HEK293T (cell line): ENCODE measurements at regions not wholly inside any gene's neighbourhood (a gene's known extent, or its start where the extent isn't known, plus 50 kb on each side); places are given as distances from the start of the nearest gene placed in this dataset.

Source experiments
- CTCF ChIA-PET: fragments of 350-600 bp; formaldehyde crosslinking; extraction: SDS; loops from one replicate; lab custom pipeline; 2021; ENCODE audit warnings: antibody characterized with exemption, inconsistent platforms; lab: Yijun Ruan, JAX
- POLR2A ChIA-PET: fragments of 350-600 bp; formaldehyde crosslinking; extraction: SDS; loops from one replicate; lab custom pipeline; 2020; ENCODE audit warnings: antibody characterized with exemption, inconsistent platforms; lab: Yijun Ruan, JAX
- DNase-seq: peaks from one replicate; pipeline ENCODE4 v3.0.0; 2012; ENCODE audit warnings: mixed read lengths; ENCODE audit errors: extremely low spot score
- ARNT ChIP-seq: fragments of 450-650 bp; IDR thresholded peaks from 2 replicates; pipeline ENCODE4 v1.6.1; 2017; ENCODE audit warnings: mild to moderate bottlenecking
- BHLHE40 ChIP-seq: fragments of 450-650 bp; IDR thresholded peaks from 2 replicates; pipeline ENCODE4 v1.6.1; 2016; ENCODE audit warnings: mild to moderate bottlenecking, moderate library complexity, borderline replicate concordance
- CTBP1 ChIP-seq: fragments of 450-650 bp; IDR thresholded peaks from 2 replicates; pipeline ENCODE4 v1.6.1; 2016; ENCODE audit warnings: borderline replicate concordance
- ELF4 ChIP-seq: fragments of 450-650 bp; IDR thresholded peaks from 2 replicates; pipeline ENCODE4 v1.6.1; 2017; ENCODE audit warnings: antibody characterized with exemption
- FOXA1 ChIP-seq: fragments of 450-650 bp; IDR thresholded peaks from 2 replicates; pipeline ENCODE4 v1.6.1; 2016; ENCODE audit warnings: mild to moderate bottlenecking
- FOXK2 ChIP-seq: fragments of 450-650 bp; IDR thresholded peaks from 2 replicates; pipeline ENCODE4 v1.6.1; 2016; ENCODE audit warnings: mild to moderate bottlenecking
- FOXM1 ChIP-seq: fragments of 450-650 bp; IDR thresholded peaks from 2 replicates; pipeline ENCODE4 v1.6.1; 2017; ENCODE audit warnings: mild to moderate bottlenecking, borderline replicate concordance
- HDGF ChIP-seq: fragments of 450-650 bp; IDR thresholded peaks from 2 replicates; pipeline ENCODE4 v1.6.1; 2017; ENCODE audit warnings: antibody characterized with exemption, borderline replicate concordance
- L3MBTL2 ChIP-seq: fragments of 450-650 bp; conservative IDR thresholded peaks from 2 replicates; pipeline ENCODE4 v1.6.1; 2016; ENCODE audit warnings: mild to moderate bottlenecking
- LEF1 ChIP-seq: fragments of 450-650 bp; IDR thresholded peaks from 2 replicates; pipeline ENCODE4 v1.6.1; 2017; ENCODE audit warnings: mild to moderate bottlenecking, borderline replicate concordance
- NFRKB ChIP-seq: fragments of 450-650 bp; IDR thresholded peaks from 2 replicates; pipeline ENCODE4 v1.6.1; 2016; ENCODE audit warnings: mild to moderate bottlenecking, moderate library complexity
- SP1 ChIP-seq: fragments of 450-650 bp; IDR thresholded peaks from 2 replicates; pipeline ENCODE4 v1.6.1; 2017
- SUZ12 ChIP-seq: fragments of 450-650 bp; IDR thresholded peaks from 2 replicates; pipeline ENCODE4 v1.6.1; 2016; ENCODE audit warnings: mild to moderate bottlenecking
- TARDBP ChIP-seq: fragments of 450-650 bp; IDR thresholded peaks from 2 replicates; pipeline ENCODE4 v1.6.1; 2016
- ZNF384 ChIP-seq: fragments of 450-650 bp; IDR thresholded peaks from 2 replicates; pipeline ENCODE4 v1.6.1; 2016
- TF ChIP-seq, protein P1 (sequence below): fragments of 450-650 bp; IDR thresholded peaks from 2 replicates; pipeline ENCODE4 v1.6.1; 2016

- DNase-seq = no peak
- ChIA-PET CTCF (no interaction called here), POLR2A (no interaction called here)
- TF ChIP-seq FOXA1 = no peak
- TF ChIP-seq FOXM1 = no peak
- no peak for TF ChIP-seq L3MBTL2
- TF ChIP-seq ZNF384 = no peak
- TF ChIP-seq FOXK2 = no peak
- no peak for TF ChIP-seq CTBP1
- no peak for TF ChIP-seq HDGF
- TF ChIP-seq BHLHE40 = no peak
- no peak for TF ChIP-seq SUZ12
- TF ChIP-seq LEF1 = no peak
- TF ChIP-seq ELF4 = no peak
Observed at GRCh38 chr5:153209016-153209415, 281.5 kb upstream of the GRIA1 start.

- no peak for DNase-seq
- TF ChIP-seq ARNT = no peak
- no peak for TF ChIP-seq L3MBTL2
- no peak for TF ChIP-seq BHLHE40
- no peak for TF ChIP-seq CTBP1
- TF ChIP-seq ZNF384 = no peak
- TF ChIP-seq TARDBP = no peak
- TF ChIP-seq, protein P1, sequence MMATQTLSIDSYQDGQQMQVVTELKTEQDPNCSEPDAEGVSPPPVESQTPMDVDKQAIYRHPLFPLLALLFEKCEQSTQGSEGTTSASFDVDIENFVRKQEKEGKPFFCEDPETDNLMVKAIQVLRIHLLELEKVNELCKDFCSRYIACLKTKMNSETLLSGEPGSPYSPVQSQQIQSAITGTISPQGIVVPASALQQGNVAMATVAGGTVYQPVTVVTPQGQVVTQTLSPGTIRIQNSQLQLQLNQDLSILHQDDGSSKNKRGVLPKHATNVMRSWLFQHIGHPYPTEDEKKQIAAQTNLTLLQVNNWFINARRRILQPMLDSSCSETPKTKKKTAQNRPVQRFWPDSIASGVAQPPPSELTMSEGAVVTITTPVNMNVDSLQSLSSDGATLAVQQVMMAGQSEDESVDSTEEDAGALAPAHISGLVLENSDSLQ = no peak
- no peak for TF ChIP-seq LEF1
- no peak for TF ChIP-seq SP1
- TF ChIP-seq HDGF = no peak
- no peak for TF ChIP-seq ELF4
- TF ChIP-seq FOXM1 = no peak
- no peak for TF ChIP-seq SUZ12
- TF ChIP-seq FOXA1 = no peak
- no peak for TF ChIP-seq NFRKB
- TF ChIP-seq FOXK2 = no peak
- POLR2A ChIA-PET = no interaction called here
- CTCF ChIA-PET = no interaction called here
Observed at GRCh38 chr5:153209687-153210086, 280.8 kb upstream of the GRIA1 start.

- TF ChIP-seq L3MBTL2 = no peak
- TF ChIP-seq FOXM1 = no peak
- no peak for TF ChIP-seq SP1
- no peak for TF ChIP-seq FOXK2
- TF ChIP-seq NFRKB = no peak
- no peak for TF ChIP-seq CTBP1
- TF ChIP-seq FOXA1 = no peak
- no peak for TF ChIP-seq TARDBP
- TF ChIP-seq ARNT = no peak
- TF ChIP-seq BHLHE40 = no peak
- TF ChIP-seq HDGF = no peak
- TF ChIP-seq, protein P1 = no peak
- TF ChIP-seq ELF4 = no peak
- no peak for TF ChIP-seq SUZ12
- TF ChIP-seq ZNF384 = no peak
- CTCF ChIA-PET = no interaction called here
- no peak for DNase-seq
- POLR2A ChIA-PET = no interaction called here
Observed at GRCh38 chr5:153211076-153211475, 279.4 kb upstream of the GRIA1 start.

DNA sequence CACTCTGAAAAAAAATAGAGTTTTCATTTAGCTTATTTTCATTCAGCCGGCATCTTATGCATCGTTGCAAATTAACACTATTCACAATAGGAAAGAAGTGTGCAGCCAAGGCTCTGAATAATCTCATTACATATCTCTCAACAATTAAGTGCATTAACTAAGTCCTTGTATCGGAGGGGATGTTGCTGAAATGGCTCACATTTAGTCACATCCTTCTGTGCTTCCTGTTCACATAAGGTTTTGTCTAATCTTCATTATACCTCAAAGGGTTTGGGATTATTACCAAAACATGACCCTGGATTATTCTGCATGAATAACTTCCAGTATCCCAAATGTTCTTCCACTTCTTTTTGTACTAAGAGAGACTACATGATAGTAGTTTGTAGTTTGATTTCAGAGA lies 278.0 kb upstream of the GRIA1 start:
- ChIA-PET CTCF (no interaction called here), POLR2A (no interaction called here)
- DNase-seq = no peak
- TF ChIP-seq FOXM1 = no peak

GRCh38 chr5:153222936-153223335 lies 267.5 kb upstream of the GRIA1 start:
- ChIA-PET POLR2A (no interaction called here), CTCF (no interaction called here)

GRCh38 chr5:153223376-153223775 lies 267.1 kb upstream of the GRIA1 start:
- POLR2A ChIA-PET = no interaction called here
- CTCF ChIA-PET = no interaction called here

More at GRCh38 chr5:153222936-153223335, 267.5 kb upstream of the GRIA1 start:
- TF ChIP-seq BHLHE40 = no peak
- TF ChIP-seq NFRKB = no peak
- no peak for TF ChIP-seq SUZ12
- TF ChIP-seq, protein P1 = no peak
- no peak for TF ChIP-seq CTBP1
- no peak for DNase-seq

DNA sequence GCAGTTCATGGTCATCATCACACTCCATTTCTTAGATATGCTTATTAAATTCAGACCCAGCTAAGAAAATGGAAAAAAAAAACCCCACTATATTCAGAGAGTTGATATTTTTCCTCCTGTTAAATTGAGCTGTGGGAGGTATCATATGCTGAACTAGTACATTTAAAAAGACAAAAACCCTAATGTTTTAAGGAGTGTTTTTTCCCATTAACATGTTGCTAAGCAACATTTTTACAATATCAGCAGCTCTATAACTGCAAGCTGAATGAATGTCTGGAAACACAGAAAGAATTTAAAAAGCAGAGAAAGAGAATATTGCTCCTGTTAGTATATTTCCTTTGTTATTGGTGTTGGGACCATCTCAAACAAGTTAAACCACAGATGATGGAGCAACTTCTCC lies 265.8 kb upstream of the GRIA1 start:
- DNase-seq = no peak
- CTCF ChIA-PET = no interaction called here
- POLR2A ChIA-PET = no interaction called here
- no peak for TF ChIP-seq FOXK2
- no peak for TF ChIP-seq FOXA1
- TF ChIP-seq ELF4 = no peak
- no peak for TF ChIP-seq SUZ12
- TF ChIP-seq SP1 = no peak
- TF ChIP-seq, protein P1 = no peak
- no peak for TF ChIP-seq ZNF384
- TF ChIP-seq FOXM1 = no peak
- no peak for TF ChIP-seq L3MBTL2
- TF ChIP-seq LEF1 = no peak
- TF ChIP-seq BHLHE40 = no peak
- TF ChIP-seq NFRKB = no peak
- TF ChIP-seq TARDBP = no peak
- no peak for TF ChIP-seq HDGF
- TF ChIP-seq CTBP1 = no peak

More at GRCh38 chr5:153223376-153223775, 267.1 kb upstream of the GRIA1 start:
- TF ChIP-seq TARDBP (no peak), CTBP1 (no peak)
- DNase-seq = no peak
